Prostate gland (tissue), 2 donors: ENCODE measurements at regions not wholly inside any gene's neighbourhood (a gene's known extent, or its start where the extent isn't known, plus 50 kb on each side); places are given as distances from the start of the nearest gene placed in this dataset.

Experiments used
- CTCF ChIP-seq, 4 experiments: fragments of 200-600 bp in 2 of 4; fragments of 450-650 bp in 2 of 4; sonication (generic) in 2 of 4; IDR thresholded peaks; 1 replicate in 3 of 4; 2 replicates in 1 of 4; pipeline ENCODE4 v1.5.1; 2016 to 2019; ENCODE audit warnings: antibody characterized with exemption in 4 of 4, mild to moderate bottlenecking in 2 of 4, moderate library complexity in 2 of 4
- POLR2A ChIP-seq: fragments of 450-650 bp; IDR thresholded peaks from one replicate; pipeline ENCODE4 v1.6.1; 2016; ENCODE audit warnings: antibody characterized with exemption, mild to moderate bottlenecking
- POLR2AphosphoS5 ChIP-seq: sonication (generic); formaldehyde crosslinking; IDR thresholded peaks from one replicate; pipeline ENCODE4 v1.6.1; 2017; ENCODE audit warnings: antibody characterized with exemption

DNA sequence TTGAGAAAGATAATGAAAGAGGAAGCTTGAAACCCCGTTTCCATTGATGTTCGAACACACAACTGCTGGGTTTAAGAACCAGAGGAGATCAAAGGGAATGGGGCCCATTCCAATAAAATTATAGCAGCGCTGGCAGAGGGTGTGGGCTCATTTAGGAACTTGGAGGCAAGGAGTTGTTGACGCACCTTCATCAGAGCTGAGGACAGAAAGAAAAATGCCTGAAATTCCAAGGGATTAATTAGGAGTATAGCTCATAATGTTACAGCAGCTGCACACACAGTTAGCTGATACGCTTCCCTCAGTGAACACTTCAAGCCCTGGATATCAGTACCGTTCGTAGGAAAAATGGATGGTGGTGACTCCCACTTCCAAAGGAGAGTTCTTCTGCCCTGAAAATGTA, 127.2 kb downstream of the AXIN2 start:
- TF ChIP-seq CTCF (IDR thresholded peaks at IDR 0.05): no peak
- TF ChIP-seq POLR2AphosphoS5: no peak
- no peak for TF ChIP-seq POLR2A
